GM23338 (cell line): ENCODE measurements at regions not wholly inside any gene's neighbourhood (a gene's known extent, or its start where the extent isn't known, plus 50 kb on each side); places are given as distances from the start of the nearest gene placed in this dataset.

Experiments used
- CREB1 ChIP-seq: fragments of 250-450 bp; sonication (Bioruptor Pico); IDR thresholded peaks from 2 replicates; pipeline ENCODE4 v1.5.0; 2020; ENCODE audit warnings: low read depth, mild to moderate bottlenecking, moderate library complexity
- TF ChIP-seq, protein P1 (sequence below), 2 experiments: fragments of 200-600 bp in 1 of 2; sonication (generic) in 1 of 2; conservative IDR thresholded peaks; 2 replicates each; pipeline versions ENCODE4 v1.5.1 to v1.6.1; 2016 to 2017; ENCODE audit warnings: antibody characterized with exemption in 2 of 2, low read depth in 2 of 2, mild to moderate bottlenecking in 2 of 2, moderate library complexity in 1 of 2

- TF ChIP-seq, protein P1, sequence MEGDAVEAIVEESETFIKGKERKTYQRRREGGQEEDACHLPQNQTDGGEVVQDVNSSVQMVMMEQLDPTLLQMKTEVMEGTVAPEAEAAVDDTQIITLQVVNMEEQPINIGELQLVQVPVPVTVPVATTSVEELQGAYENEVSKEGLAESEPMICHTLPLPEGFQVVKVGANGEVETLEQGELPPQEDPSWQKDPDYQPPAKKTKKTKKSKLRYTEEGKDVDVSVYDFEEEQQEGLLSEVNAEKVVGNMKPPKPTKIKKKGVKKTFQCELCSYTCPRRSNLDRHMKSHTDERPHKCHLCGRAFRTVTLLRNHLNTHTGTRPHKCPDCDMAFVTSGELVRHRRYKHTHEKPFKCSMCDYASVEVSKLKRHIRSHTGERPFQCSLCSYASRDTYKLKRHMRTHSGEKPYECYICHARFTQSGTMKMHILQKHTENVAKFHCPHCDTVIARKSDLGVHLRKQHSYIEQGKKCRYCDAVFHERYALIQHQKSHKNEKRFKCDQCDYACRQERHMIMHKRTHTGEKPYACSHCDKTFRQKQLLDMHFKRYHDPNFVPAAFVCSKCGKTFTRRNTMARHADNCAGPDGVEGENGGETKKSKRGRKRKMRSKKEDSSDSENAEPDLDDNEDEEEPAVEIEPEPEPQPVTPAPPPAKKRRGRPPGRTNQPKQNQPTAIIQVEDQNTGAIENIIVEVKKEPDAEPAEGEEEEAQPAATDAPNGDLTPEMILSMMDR (conservative IDR thresholded peaks at IDR 0.05; ENCODE audit: low read depth in 2 of 2), result no peak
- no peak for TF ChIP-seq CREB1 (CRISPR knock-in tag)
These were observed 109.8 kb downstream of the CCDC34 start for GRCh38 chr11:27253224-27253623.
